ENCODE measurements at regions not wholly inside any gene's neighbourhood (a gene's known extent, or its start where the extent isn't known, plus 50 kb on each side); places are given as distances from the start of the nearest gene placed in this dataset.

DNA sequence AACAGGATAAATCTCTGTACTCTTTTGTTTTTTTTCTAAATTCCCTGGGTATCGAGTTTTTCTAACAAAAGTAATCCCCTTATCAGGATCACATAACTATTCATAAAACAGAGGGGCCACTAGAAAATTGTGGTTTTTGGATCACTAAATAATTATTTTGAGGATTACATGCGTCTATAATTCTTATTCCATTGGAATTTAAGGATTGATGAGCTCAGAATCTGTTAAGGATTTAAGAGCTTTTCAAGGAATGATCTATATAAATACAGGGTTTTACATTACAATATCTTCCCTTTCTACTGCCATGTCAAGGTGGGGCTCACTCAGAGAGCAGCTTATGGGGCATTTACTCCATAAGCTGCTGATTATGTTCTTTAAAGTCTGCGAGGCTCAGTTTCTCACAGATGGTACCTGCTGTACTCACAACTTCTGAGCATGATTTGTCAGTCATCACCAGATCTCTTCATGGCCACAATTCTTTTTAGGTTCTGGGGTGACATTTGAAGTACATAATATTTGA, 449.8 kb downstream of the PCDH17 start:
- TF ChIP-seq POLR2AphosphoS5 (IDR thresholded peaks at IDR 0.05; ENCODE audit: low read depth, low read length) (no peak), TAF1 (IDR thresholded peaks at IDR 0.05; ENCODE audit: borderline replicate concordance, insufficient read depth, low read length) (no peak), SIN3A (IDR thresholded peaks at IDR 0.05; ENCODE audit: borderline replicate concordance, insufficient read depth, low read length) (no peak)

DNA sequence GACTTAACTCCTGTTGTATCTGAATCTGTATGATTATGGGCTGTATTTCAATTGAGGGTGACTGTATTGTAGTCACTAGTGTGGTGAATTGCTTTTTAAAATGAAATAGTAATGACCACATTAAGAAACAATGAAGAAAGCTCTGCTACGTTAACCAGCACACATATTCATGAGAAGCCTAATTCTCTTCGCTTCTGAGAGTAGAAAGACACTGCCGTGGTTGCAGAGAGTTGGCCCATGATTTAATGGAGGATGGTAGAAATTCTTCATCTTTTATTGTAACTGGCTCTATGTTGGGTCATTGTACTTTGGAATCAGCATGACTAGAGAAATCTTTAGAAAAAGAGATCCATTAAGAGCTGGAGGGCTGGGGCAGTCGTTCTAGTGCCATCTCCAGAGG, 451.5 kb downstream of the PCDH17 start:
- TF ChIP-seq, protein P1, sequence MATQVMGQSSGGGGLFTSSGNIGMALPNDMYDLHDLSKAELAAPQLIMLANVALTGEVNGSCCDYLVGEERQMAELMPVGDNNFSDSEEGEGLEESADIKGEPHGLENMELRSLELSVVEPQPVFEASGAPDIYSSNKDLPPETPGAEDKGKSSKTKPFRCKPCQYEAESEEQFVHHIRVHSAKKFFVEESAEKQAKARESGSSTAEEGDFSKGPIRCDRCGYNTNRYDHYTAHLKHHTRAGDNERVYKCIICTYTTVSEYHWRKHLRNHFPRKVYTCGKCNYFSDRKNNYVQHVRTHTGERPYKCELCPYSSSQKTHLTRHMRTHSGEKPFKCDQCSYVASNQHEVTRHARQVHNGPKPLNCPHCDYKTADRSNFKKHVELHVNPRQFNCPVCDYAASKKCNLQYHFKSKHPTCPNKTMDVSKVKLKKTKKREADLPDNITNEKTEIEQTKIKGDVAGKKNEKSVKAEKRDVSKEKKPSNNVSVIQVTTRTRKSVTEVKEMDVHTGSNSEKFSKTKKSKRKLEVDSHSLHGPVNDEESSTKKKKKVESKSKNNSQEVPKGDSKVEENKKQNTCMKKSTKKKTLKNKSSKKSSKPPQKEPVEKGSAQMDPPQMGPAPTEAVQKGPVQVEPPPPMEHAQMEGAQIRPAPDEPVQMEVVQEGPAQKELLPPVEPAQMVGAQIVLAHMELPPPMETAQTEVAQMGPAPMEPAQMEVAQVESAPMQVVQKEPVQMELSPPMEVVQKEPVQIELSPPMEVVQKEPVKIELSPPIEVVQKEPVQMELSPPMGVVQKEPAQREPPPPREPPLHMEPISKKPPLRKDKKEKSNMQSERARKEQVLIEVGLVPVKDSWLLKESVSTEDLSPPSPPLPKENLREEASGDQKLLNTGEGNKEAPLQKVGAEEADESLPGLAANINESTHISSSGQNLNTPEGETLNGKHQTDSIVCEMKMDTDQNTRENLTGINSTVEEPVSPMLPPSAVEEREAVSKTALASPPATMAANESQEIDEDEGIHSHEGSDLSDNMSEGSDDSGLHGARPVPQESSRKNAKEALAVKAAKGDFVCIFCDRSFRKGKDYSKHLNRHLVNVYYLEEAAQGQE (IDR thresholded peaks at IDR 0.05; ENCODE audit: insufficient read depth in 1 of 2, low read depth in 2 of 2, low read length in 2 of 2) = no peak

DNA sequence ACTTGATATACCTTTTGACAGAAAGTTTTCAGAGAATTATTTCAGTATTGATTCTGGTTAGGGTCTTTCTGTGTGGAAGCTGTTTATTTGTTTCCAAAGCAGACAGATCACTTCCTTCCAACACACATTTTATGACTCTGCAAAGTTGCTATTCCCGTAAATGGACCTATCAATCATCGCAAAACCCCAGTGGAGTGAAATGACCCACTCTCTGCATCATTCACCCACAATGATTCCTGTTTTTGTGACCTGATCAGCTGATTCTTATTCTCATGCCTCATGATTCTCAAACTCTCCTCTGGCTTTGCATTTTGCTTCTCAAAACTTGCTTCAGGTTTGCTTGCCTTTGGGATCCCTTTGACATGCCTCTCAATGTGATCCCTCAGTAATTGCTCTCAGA, 453.7 kb downstream of the PCDH17 start:
- TF ChIP-seq FOXP2 (optimal IDR thresholded peaks at IDR 0.05; ENCODE audit: borderline replicate concordance, extremely low read depth, extremely low read length, insufficient read depth) (no peak), POLR2AphosphoS5 (IDR thresholded peaks at IDR 0.05; ENCODE audit: low read depth, low read length) (no peak), SIN3A (IDR thresholded peaks at IDR 0.05; ENCODE audit: borderline replicate concordance, insufficient read depth, low read length) (no peak), TAF1 (IDR thresholded peaks at IDR 0.05; ENCODE audit: borderline replicate concordance, insufficient read depth, low read length) (no peak)
- TF ChIP-seq, protein P1 (IDR thresholded peaks at IDR 0.05; ENCODE audit: insufficient read depth in 1 of 2, low read depth in 2 of 2, low read length in 2 of 2) = no peak

DNA sequence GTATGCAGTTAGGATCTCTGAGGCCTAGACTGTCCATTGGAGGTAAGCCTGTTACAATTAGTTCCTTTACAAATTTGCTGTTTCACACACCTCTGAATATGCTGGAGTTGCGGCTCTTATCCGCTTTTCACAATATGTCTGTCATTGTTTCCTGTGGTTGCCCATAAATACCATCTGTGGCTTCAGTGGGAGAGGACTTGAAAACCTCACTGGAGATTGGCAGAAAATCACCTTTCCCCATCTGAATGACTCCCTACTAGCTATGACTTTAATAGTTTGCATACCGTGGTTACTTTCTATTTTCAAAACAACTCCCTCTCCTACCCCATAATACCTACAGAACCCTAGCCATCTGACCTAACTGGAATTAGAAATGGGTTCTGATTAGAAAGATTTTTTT, 454.3 kb downstream of the PCDH17 start:
- no peak for TF ChIP-seq SIN3A (IDR thresholded peaks at IDR 0.05; ENCODE audit: borderline replicate concordance, insufficient read depth, low read length)
- no peak for TF ChIP-seq TAF1 (IDR thresholded peaks at IDR 0.05; ENCODE audit: borderline replicate concordance, insufficient read depth, low read length)
- TF ChIP-seq FOXP2 (optimal IDR thresholded peaks at IDR 0.05; ENCODE audit: borderline replicate concordance, extremely low read depth, extremely low read length, insufficient read depth) = no peak
- TF ChIP-seq POLR2AphosphoS5 (IDR thresholded peaks at IDR 0.05; ENCODE audit: low read depth, low read length) = no peak
- TF ChIP-seq, protein P1 (IDR thresholded peaks at IDR 0.05; ENCODE audit: insufficient read depth in 1 of 2, low read depth in 2 of 2, low read length in 2 of 2) = no peak

DNA sequence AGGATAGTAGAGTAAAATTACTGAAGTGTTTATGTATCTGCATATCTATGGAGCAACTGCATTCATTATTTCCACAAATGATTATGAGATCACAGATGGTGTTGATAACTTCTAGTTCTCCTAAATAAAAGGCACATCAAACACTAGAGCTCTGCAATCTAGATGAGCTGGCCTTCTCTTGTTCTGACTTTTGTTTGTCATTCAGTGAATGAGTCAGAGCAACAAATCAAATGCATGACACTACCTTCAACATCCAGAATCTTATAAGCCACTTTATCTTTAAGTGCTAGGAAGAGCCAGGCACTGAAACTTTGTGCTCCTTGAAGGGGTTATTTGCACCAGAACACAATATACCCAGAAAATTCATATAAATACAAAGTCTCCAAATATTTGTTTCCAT, 456.0 kb downstream of the PCDH17 start:
- TF ChIP-seq TAF1 (IDR thresholded peaks at IDR 0.05; ENCODE audit: borderline replicate concordance, insufficient read depth, low read length) = no peak

DNA sequence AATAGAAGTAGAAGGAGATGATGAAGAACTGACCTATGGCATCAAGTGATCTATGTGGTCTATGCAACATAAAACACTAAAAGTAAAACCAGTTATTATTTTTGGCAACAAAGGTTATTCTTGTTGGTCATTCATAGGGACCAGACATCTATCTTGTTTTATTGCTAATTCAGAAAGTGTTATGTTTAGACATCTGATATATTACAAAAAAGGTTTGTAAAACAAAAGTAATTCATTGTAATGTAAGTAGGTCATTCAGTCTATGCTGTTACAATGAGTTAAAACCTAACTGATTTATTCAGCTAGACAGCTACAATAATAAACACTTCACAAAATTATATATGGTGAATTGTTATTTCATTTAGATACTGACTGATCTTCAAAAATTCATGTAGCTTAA, 461.9 kb downstream of the PCDH17 start:
- TF ChIP-seq TAF1 (IDR thresholded peaks at IDR 0.05; ENCODE audit: borderline replicate concordance, insufficient read depth, low read length) (no peak), POLR2AphosphoS5 (IDR thresholded peaks at IDR 0.05; ENCODE audit: low read depth, low read length) (no peak), FOXP2 (optimal IDR thresholded peaks at IDR 0.05; ENCODE audit: borderline replicate concordance, extremely low read depth, extremely low read length, insufficient read depth) (no peak), SIN3A (IDR thresholded peaks at IDR 0.05; ENCODE audit: borderline replicate concordance, insufficient read depth, low read length) (no peak)
- TF ChIP-seq, protein P1 (IDR thresholded peaks at IDR 0.05; ENCODE audit: insufficient read depth in 1 of 2, low read depth in 2 of 2, low read length in 2 of 2) = no peak
